Upper lobe of right lung (tissue), 1 donor: ENCODE measurements at regions not wholly inside any gene's neighbourhood (a gene's known extent, or its start where the extent isn't known, plus 50 kb on each side); places are given as distances from the start of the nearest gene placed in this dataset.

Experiments used
- ATAC-seq: fragments of 200-7000 bp; cut with Tn5 transposase; one replicate; pipeline ENCODE4 v1.9.1; 2020; ENCODE audit warnings: mild to moderate bottlenecking, moderate library complexity
- DNase-seq: peaks from one replicate; pipeline ENCODE4 v3.0.0-alpha.2; 2020
- H3K27ac ChIP-seq: fragments of 200-600 bp; one replicate; pipeline ENCODE4 v1.8.0; 2022
- H3K27me3 ChIP-seq: fragments of 200-600 bp; one replicate; pipeline ENCODE4 v1.8.0; 2022; ENCODE audit warnings: mild to moderate bottlenecking
- H3K36me3 ChIP-seq: fragments of 200-600 bp; one replicate; pipeline ENCODE4 v1.8.0; 2022
- H3K4me1 ChIP-seq: fragments of 200-600 bp; one replicate; pipeline ENCODE4 v1.8.0; 2022
- H3K4me3 ChIP-seq: fragments of 200-600 bp; one replicate; pipeline ENCODE4 v1.8.0; 2022; ENCODE audit warnings: mild to moderate bottlenecking
- H3K9me3 ChIP-seq: fragments of 200-600 bp; one replicate; pipeline ENCODE4 v1.8.0; 2022
- intact Hi-C: fragments of 100-400 bp; cut with DNase I; formaldehyde crosslinking; loops from one replicate; pipeline ENCODE4 v1.11.0; 2022
- TF ChIP-seq, protein P1 (sequence below): fragments of 200-600 bp; IDR thresholded peaks from one replicate; pipeline ENCODE4 v1.8.0; 2022; ENCODE audit warnings: antibody characterized with exemption
- donor health status: DM: no; HTN: yes; CAD: no; lungs with severe emphysema.

DNA sequence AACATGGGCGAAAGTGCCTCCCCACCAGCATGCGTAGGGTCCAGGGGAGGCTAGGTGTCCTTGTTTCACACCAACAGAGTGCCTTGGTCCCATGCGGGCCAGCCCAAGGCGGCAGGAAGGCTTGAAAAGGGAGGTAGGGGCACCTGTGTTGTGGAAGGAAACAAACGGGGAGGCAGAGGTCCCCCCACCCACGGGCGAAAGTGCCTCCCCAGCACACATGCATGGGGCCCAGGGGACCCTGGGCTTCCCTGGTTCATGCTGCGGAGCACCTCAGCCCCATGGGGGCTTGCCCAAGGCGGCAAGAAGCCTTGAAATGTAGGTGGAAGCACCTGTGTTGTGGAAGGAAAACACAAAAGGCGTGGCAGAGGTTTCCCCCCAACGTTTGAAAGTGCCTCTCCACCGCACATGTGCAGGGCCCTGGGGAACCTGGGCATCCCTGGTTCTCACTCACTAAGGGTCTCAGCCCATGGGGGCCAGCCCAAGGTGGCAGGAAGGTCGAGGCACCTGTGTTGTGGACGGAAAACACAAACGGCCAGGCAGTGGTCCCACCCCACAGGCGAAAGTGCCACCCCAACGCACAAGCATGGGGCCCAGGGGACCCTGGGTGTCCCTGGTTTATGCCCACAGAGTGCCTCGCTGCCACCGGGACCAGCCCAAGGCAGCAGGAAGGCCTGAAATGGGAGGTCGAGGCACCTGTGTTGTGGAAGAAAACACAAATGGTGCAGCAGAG is 374.7 kb downstream of the ALG10 start:
- Histone ChIP-seq H3K27ac (no peak overlapping the region), H3K36me3 (no peaks in the 10 kb centered on the region), H3K9me3 (peaks cover under 1% of the 10 kb centered on the region), H3K27me3 (no peaks in the 10 kb centered on the region), H3K4me3 (no peak overlapping the region), H3K4me1 (no peaks in the 10 kb centered on the region)
- intact Hi-C loops = no loop called here
- no peak for ATAC-seq
- TF ChIP-seq, protein P1, sequence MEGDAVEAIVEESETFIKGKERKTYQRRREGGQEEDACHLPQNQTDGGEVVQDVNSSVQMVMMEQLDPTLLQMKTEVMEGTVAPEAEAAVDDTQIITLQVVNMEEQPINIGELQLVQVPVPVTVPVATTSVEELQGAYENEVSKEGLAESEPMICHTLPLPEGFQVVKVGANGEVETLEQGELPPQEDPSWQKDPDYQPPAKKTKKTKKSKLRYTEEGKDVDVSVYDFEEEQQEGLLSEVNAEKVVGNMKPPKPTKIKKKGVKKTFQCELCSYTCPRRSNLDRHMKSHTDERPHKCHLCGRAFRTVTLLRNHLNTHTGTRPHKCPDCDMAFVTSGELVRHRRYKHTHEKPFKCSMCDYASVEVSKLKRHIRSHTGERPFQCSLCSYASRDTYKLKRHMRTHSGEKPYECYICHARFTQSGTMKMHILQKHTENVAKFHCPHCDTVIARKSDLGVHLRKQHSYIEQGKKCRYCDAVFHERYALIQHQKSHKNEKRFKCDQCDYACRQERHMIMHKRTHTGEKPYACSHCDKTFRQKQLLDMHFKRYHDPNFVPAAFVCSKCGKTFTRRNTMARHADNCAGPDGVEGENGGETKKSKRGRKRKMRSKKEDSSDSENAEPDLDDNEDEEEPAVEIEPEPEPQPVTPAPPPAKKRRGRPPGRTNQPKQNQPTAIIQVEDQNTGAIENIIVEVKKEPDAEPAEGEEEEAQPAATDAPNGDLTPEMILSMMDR = no peak
- peak; percentile 54 for DNase-seq

GRCh38 chr12:34397591-34398365 is 375.5 kb downstream of the ALG10 start:
- peak; percentile 55 for DNase-seq
- no peaks in the 10 kb centered on the region for H3K27me3 ChIP-seq

DNA sequence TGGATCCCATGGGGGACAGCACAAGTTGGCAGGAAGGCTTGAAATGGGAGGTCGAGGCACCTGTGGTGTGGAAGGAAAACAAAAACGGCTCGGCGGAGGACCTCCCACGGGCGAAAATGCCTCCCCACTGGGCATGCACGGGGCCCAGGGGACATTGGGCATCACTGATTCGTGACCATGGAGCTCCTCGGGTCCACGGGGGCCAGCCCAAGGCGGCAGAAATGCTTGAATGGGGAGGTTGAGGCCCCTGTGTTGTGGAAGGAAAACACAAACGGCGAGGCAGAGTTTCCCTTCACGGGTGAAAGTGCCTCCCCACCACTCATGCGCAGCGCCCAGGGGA is 376.0 kb downstream of the ALG10 start:
- intact Hi-C loops = no loop called here
- TF ChIP-seq, protein P1 = no peak
- H3K9me3 ChIP-seq = no peaks in the 10 kb centered on the region
- H3K36me3 ChIP-seq = no peaks in the 10 kb centered on the region
- DNase-seq (peak; percentile 53), ATAC-seq (no peak)
- no peaks in the 10 kb centered on the region for H3K27me3 ChIP-seq
- no peak overlapping the region for H3K27ac ChIP-seq
- no peak overlapping the region for H3K4me3 ChIP-seq
- no peaks in the 10 kb centered on the region for H3K4me1 ChIP-seq

More at GRCh38 chr12:34397591-34398365, 375.5 kb downstream of the ALG10 start:
- no peaks in the 10 kb centered on the region for H3K9me3 ChIP-seq
- TF ChIP-seq, protein P1 = no peak
- no peak overlapping the region for H3K4me3 ChIP-seq
- no peaks in the 10 kb centered on the region for H3K36me3 ChIP-seq
- H3K27ac ChIP-seq = no peak overlapping the region
- no peak for ATAC-seq
- intact Hi-C loops = no loop called here
- no peaks in the 10 kb centered on the region for H3K4me1 ChIP-seq

DNA sequence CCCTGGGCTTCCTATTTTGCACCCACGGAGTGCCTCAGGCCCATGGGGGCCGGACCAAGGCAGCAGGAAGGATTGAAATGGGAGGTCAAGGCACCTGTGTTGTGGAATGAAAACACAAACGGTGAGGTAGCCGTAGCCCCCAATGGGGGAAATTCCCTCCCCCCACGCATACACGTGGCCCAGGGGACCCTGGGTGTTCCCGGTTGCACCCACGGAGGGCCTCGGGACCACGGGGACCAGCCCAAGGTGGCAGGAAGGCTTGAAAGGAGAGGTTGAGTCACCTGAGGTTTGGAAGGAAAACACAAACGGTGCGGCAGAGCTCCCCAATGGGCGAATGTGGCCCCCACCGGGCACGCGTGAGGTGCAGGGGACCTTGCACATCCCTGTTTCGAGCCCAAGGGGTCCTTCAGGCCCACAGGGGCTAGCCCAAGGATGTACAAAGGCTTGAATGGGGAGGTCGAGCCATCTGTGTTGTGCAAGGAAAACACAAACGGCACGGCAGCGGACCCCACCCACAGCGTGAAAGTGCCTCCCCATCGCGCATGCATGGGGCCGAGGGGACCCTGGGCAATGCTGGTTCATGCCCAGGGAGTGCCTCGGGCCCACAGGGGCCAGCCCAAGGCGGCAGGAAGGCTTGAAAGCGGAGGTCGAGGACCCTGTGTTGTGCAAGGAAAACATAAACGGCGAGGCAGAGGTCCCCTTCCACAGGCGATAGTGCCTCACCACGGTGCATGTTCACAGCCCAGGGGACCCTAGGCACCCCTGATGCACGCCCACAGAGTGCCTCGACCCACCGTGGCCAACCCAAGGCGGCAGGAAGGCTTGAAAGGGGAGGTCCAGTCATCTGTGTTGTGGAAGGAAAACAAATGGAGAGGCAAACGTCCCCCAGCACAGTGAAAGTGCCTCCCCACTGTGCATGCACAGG is 376.7 kb downstream of the ALG10 start:
- H3K27me3 ChIP-seq = no peaks in the 10 kb centered on the region
- H3K27ac ChIP-seq = no peak overlapping the region
- no peaks in the 10 kb centered on the region for H3K36me3 ChIP-seq
- peak; percentile 58 for DNase-seq
- H3K9me3 ChIP-seq = no peaks in the 10 kb centered on the region
- intact Hi-C loops = no loop called here
- H3K4me3 ChIP-seq = no peak overlapping the region
- TF ChIP-seq, protein P1 = no peak
- ATAC-seq = no peak
- H3K4me1 ChIP-seq = no peaks in the 10 kb centered on the region

- H3K4me1 ChIP-seq = no peaks in the 10 kb centered on the region
- H3K9me3 ChIP-seq = peaks cover 1% of the 10 kb centered on the region
- H3K27me3 ChIP-seq = no peaks in the 10 kb centered on the region
- DNase-seq = peak; percentile 48
- H3K27ac ChIP-seq = no peak overlapping the region
- ATAC-seq = no peak
- intact Hi-C loops = no loop called here
- no peak overlapping the region for H3K4me3 ChIP-seq
- TF ChIP-seq, protein P1 = no peak
- no peaks in the 10 kb centered on the region for H3K36me3 ChIP-seq
Observed at GRCh38 chr12:34399631-34400410, 377.5 kb downstream of the ALG10 start.
